ENCODE measurements at regions not wholly inside any gene's neighbourhood (a gene's known extent, or its start where the extent isn't known, plus 50 kb on each side); places are given as distances from the start of the nearest gene placed in this dataset.

GRCh38 chrX:45353456-45353855, 152.8 kb upstream of the DIPK2B start:
- TF ChIP-seq POLR2AphosphoS5 (IDR thresholded peaks at IDR 0.05; ENCODE audit: low read depth): no peak
- no peak for TF ChIP-seq CTCF (IDR thresholded peaks at IDR 0.05; ENCODE audit: insufficient read depth, low read length)
- TF ChIP-seq REST (IDR thresholded peaks at IDR 0.05; ENCODE audit: insufficient replicate concordance, low read depth): no peak
